Hepatocyte (in vitro differentiated cells): ENCODE measurements at regions not wholly inside any gene's neighbourhood (a gene's known extent, or its start where the extent isn't known, plus 50 kb on each side); places are given as distances from the start of the nearest gene placed in this dataset.

ENCODE experiments used
- DNase-seq: peaks from one replicate; pipeline ENCODE4 v3.0.0-alpha.2; 2016; ENCODE audit warnings: low spot score
- H2AFZ ChIP-seq: fragments of 200-600 bp; sonication (generic); 2 replicates; pipeline ENCODE4 v1.6.0; 2016; ENCODE audit warnings: antibody characterized with exemption, mild to moderate bottlenecking
- H3K27ac ChIP-seq: fragments of 200-600 bp; sonication (generic); 2 replicates; pipeline ENCODE4 v1.5.1; 2016; ENCODE audit warnings: mild to moderate bottlenecking
- H3K27me3 ChIP-seq: fragments of 200-600 bp; sonication (generic); 2 replicates; pipeline ENCODE4 v1.6.1; 2016
- H3K36me3 ChIP-seq: fragments of 200-600 bp; sonication (generic); replicated peaks from 2 replicates; pipeline ENCODE4 v1.5.1; 2016; ENCODE audit warnings: low read depth; ENCODE audit not compliant: insufficient read depth
- H3K4me1 ChIP-seq: fragments of 200-600 bp; sonication (generic); 2 replicates; pipeline ENCODE4 v1.5.1; 2016; ENCODE audit warnings: mild to moderate bottlenecking, moderate library complexity; ENCODE audit not compliant: insufficient read depth
- H3K4me2 ChIP-seq: fragments of 200-600 bp; sonication (generic); 2 replicates; pipeline ENCODE4 v1.6.0; 2016
- H3K4me3 ChIP-seq: fragments of 200-600 bp; sonication (generic); 2 replicates; pipeline ENCODE4 v1.5.1; 2016; ENCODE audit warnings: mild to moderate bottlenecking
- H3K79me2 ChIP-seq: fragments of 200-600 bp; sonication (generic); 2 replicates; pipeline ENCODE4 v1.6.0; 2017; ENCODE audit warnings: mild to moderate bottlenecking
- H3K9me2 ChIP-seq: fragments of 200-600 bp; sonication (generic); replicated peaks from 2 replicates; pipeline ENCODE4 v1.6.0; 2017; ENCODE audit warnings: mild to moderate bottlenecking; ENCODE audit not compliant: insufficient read depth
- H3K9me3 ChIP-seq: fragments of 200-600 bp; sonication (generic); 2 replicates; pipeline ENCODE4 v1.5.1; 2016; ENCODE audit warnings: low read depth, mild to moderate bottlenecking
- H4K20me1 ChIP-seq: fragments of 200-600 bp; sonication (generic); 2 replicates; pipeline ENCODE4 v1.6.0; 2016; ENCODE audit warnings: mild to moderate bottlenecking; ENCODE audit not compliant: insufficient read depth, poor library complexity, severe bottlenecking
- EZH2 ChIP-seq: fragments of 200-600 bp; sonication (generic); IDR thresholded peaks from 2 replicates; pipeline ENCODE4 v1.6.1; 2016; ENCODE audit warnings: antibody characterized with exemption, mild to moderate bottlenecking, borderline replicate concordance
- EZH2phosphoT487 ChIP-seq: fragments of 200-600 bp; sonication (generic); IDR thresholded peaks from one replicate; pipeline ENCODE4 v1.6.1; 2018; ENCODE audit warnings: antibody characterized with exemption, mild to moderate bottlenecking, low read depth, moderate library complexity; ENCODE audit not compliant: unreplicated experiment, severe bottlenecking
- WGBS: methylation state at CpG from one replicate; pipeline ENCODE4 v1.1.6; 2016; ENCODE audit warnings: low lambda C conversion rate; ENCODE audit errors: missing lambda C conversion rate; 5-methylcytosine and 5-hydroxymethylcytosine counted together
- TF ChIP-seq, protein P1 (sequence below): fragments of 200-600 bp; sonication (generic); IDR thresholded peaks from 2 replicates; pipeline ENCODE4 v1.5.1; 2016; ENCODE audit warnings: antibody characterized with exemption, mild to moderate bottlenecking; ENCODE audit not compliant: poor library complexity

DNA sequence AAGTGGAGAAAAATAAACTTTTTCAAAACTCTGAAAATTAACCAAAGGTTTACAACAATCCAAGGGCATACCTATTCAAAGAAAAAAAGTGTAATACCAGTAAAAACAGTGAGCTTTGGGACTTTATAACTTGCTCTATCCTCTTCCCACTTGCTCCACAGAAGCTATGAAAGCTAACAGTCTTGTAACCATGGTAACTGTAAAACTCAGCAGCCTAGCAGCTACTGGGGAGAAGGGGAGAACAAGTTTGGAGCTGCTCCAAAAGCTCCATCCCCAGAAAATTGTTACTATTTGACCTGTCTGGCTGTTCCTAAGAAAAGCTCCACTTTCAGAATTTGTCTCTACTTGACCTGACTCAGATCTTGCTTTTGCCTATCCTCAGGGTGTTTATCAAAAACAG lies 191.5 kb downstream of the OTUD1 start:
- H3K36me3 ChIP-seq: no peaks in the 10 kb centered on the region
- H3K4me1 ChIP-seq: no peaks in the 10 kb centered on the region
- peaks cover 5% of the 10 kb centered on the region for H3K27me3 ChIP-seq
- H4K20me1 ChIP-seq: no peaks in the 10 kb centered on the region
- no peak overlapping the region for H3K4me2 ChIP-seq
- no peak overlapping the region for H3K4me3 ChIP-seq
- H3K9me3 ChIP-seq: no peaks in the 10 kb centered on the region
- no peak for TF ChIP-seq EZH2phosphoT487
- no peak for TF ChIP-seq EZH2
- TF ChIP-seq, protein P1, sequence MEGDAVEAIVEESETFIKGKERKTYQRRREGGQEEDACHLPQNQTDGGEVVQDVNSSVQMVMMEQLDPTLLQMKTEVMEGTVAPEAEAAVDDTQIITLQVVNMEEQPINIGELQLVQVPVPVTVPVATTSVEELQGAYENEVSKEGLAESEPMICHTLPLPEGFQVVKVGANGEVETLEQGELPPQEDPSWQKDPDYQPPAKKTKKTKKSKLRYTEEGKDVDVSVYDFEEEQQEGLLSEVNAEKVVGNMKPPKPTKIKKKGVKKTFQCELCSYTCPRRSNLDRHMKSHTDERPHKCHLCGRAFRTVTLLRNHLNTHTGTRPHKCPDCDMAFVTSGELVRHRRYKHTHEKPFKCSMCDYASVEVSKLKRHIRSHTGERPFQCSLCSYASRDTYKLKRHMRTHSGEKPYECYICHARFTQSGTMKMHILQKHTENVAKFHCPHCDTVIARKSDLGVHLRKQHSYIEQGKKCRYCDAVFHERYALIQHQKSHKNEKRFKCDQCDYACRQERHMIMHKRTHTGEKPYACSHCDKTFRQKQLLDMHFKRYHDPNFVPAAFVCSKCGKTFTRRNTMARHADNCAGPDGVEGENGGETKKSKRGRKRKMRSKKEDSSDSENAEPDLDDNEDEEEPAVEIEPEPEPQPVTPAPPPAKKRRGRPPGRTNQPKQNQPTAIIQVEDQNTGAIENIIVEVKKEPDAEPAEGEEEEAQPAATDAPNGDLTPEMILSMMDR: no peak
- H3K27ac ChIP-seq: no peak overlapping the region
- no peaks in the 10 kb centered on the region for H3K79me2 ChIP-seq
- no peaks in the 10 kb centered on the region for H3K9me2 ChIP-seq
- DNase-seq: no peak
- no peak overlapping the region for H2AFZ ChIP-seq

DNA sequence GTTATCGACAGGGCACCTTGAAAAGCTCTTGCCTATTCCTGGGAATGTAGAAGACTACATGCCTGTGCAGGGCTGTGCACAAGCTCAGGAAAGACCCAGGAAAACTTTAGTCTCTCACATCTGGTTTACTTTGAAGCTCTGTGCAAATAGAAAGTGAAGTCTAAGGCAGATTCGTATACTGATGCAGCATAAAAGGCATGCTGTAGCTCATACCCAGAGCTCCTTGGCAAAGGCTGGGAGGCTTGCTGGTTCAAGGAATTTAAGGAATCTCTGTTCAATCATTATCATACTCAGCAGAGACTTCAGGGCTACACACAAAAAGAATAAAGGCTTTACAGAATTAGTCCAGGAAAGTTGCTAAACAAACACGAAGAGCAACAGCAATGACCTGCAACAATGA lies 192.0 kb downstream of the OTUD1 start:
- TF ChIP-seq EZH2phosphoT487 (no peak), EZH2 (no peak)
- TF ChIP-seq, protein P1: no peak
- no peak overlapping the region for H2AFZ ChIP-seq
- 63% methylated on average over 3 of the region's 3 CpGs for WGBS

DNA sequence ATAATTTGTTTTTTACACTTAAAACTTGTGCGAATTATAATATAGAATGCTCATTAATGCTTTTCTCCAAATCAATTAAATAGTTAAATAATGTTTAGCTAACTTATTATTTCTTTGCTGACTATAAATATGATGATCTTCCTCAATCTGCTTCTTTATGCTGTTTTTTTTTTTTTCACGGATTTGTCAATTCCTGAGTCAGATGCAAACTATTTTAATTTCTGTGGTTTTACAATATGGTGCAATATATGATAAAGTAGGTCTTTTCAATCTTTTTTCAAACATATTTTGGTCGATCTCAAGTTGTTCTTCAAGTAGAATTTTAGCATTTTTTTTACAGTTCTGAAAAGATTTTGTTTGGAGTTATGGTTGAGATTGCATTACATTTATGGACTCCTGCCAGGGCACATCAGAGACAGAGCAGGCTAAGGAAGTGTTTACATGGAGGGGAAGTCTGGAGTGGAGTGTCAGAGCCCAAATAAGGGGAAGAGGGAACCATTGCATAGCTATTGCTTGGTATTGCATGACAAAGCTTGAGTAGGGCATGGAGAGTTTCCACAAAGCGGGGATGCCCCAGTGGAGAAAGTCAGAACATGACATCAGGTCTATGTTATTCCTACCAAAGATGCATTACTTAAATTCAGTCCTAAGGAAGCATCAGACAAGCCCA lies 204.4 kb downstream of the OTUD1 start:
- H4K20me1 ChIP-seq: no peaks in the 10 kb centered on the region
- DNase-seq: no peak
- H3K27me3 ChIP-seq: peaks cover 7% of the 10 kb centered on the region
- 76% methylated on average over 4 of the region's 4 CpGs for WGBS
- H3K4me3 ChIP-seq: no peak overlapping the region
- no peaks in the 10 kb centered on the region for H3K79me2 ChIP-seq
- no peak overlapping the region for H3K27ac ChIP-seq
- no peak overlapping the region for H3K4me2 ChIP-seq
- no peaks in the 10 kb centered on the region for H3K36me3 ChIP-seq
- H2AFZ ChIP-seq: no peak overlapping the region
- H3K9me3 ChIP-seq: no peaks in the 10 kb centered on the region
- no peaks in the 10 kb centered on the region for H3K4me1 ChIP-seq
- H3K9me2 ChIP-seq: no peaks in the 10 kb centered on the region
- TF ChIP-seq EZH2 (no peak), EZH2phosphoT487 (no peak)
- TF ChIP-seq, protein P1: no peak

More for the DNA sequence above, 192.0 kb downstream of the OTUD1 start:
- Histone ChIP-seq H3K4me2 (no peak overlapping the region), H3K79me2 (no peaks in the 10 kb centered on the region), H3K27ac (no peak overlapping the region), H3K4me1 (no peaks in the 10 kb centered on the region), H3K36me3 (no peaks in the 10 kb centered on the region), H3K4me3 (no peak overlapping the region), H3K27me3 (peaks cover 5% of the 10 kb centered on the region), H3K9me2 (no peaks in the 10 kb centered on the region), H3K9me3 (no peaks in the 10 kb centered on the region), H4K20me1 (no peaks in the 10 kb centered on the region)
- no peak for DNase-seq

DNA sequence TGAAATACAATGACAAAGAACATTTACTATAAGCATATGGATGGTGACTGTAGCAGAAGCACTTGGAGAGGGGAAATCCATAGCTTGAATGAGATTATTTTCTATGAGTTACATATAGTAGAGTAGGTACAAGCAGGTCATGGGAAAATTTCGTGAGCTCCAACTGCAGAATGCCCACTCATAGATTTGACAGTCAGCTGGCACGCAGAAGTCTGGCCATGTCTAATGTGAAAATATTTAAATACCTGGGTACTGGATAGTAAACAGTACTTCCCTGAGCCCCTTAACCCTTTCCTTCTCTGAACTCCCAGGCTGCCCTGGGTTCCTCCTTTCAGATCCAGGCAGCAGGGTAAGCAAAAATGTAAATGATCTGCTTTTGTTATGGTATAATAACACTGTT lies 209.7 kb downstream of the OTUD1 start:
- 74% methylated on average over 2 of the region's 2 CpGs for WGBS
- Histone ChIP-seq H3K9me2 (no peaks in the 10 kb centered on the region), H3K4me1 (no peaks in the 10 kb centered on the region), H3K4me2 (no peak overlapping the region), H3K27me3 (peaks cover 7% of the 10 kb centered on the region), H4K20me1 (no peaks in the 10 kb centered on the region), H3K27ac (no peak overlapping the region), H3K79me2 (no peaks in the 10 kb centered on the region), H3K36me3 (no peaks in the 10 kb centered on the region), H3K9me3 (no peaks in the 10 kb centered on the region), H2AFZ (no peak overlapping the region), H3K4me3 (no peak overlapping the region)
- DNase-seq: no peak
- TF ChIP-seq EZH2 (no peak), EZH2phosphoT487 (no peak)
- TF ChIP-seq, protein P1: no peak
